PC-9 (cell line): ENCODE measurements at regions not wholly inside any gene's neighbourhood (a gene's known extent, or its start where the extent isn't known, plus 50 kb on each side); places are given as distances from the start of the nearest gene placed in this dataset.

ENCODE experiments used
- EZH2 ChIP-seq: fragments of 200-600 bp; sonication (generic); IDR thresholded peaks from 2 replicates; pipeline ENCODE4 v1.8.0; 2017; ENCODE audit warnings: antibody characterized with exemption, low read depth
- TF ChIP-seq, protein P1 (sequence below): fragments of 200-600 bp; sonication (generic); conservative IDR thresholded peaks from 2 replicates; pipeline ENCODE4 v1.6.1; 2017; ENCODE audit warnings: mixed run types, antibody characterized with exemption, mild to moderate bottlenecking, moderate library complexity

DNA sequence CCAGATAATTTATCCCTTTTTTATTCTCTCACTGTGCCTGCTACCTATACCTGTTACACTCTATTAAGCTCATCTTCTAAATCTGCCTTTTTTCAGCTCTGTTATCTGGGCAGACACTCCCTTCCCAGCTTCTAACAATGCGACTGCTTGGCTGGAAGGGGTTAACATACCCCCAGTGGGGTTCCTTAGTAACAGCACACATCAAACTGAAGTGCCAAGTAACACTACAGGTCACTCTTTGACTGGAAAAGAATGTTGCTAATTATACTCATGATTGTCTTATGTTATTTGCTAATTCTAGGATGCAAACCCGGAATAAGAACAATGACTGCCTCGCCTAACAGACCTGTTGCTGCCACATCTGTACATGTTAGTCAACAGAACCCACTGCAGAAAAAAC lies 203.5 kb downstream of the EPM2A start:
- TF ChIP-seq, protein P1, sequence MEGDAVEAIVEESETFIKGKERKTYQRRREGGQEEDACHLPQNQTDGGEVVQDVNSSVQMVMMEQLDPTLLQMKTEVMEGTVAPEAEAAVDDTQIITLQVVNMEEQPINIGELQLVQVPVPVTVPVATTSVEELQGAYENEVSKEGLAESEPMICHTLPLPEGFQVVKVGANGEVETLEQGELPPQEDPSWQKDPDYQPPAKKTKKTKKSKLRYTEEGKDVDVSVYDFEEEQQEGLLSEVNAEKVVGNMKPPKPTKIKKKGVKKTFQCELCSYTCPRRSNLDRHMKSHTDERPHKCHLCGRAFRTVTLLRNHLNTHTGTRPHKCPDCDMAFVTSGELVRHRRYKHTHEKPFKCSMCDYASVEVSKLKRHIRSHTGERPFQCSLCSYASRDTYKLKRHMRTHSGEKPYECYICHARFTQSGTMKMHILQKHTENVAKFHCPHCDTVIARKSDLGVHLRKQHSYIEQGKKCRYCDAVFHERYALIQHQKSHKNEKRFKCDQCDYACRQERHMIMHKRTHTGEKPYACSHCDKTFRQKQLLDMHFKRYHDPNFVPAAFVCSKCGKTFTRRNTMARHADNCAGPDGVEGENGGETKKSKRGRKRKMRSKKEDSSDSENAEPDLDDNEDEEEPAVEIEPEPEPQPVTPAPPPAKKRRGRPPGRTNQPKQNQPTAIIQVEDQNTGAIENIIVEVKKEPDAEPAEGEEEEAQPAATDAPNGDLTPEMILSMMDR, result no peak
- TF ChIP-seq EZH2, result no peak
